ENCODE measurements at regions not wholly inside any gene's neighbourhood (a gene's known extent, or its start where the extent isn't known, plus 50 kb on each side); places are given as distances from the start of the nearest gene placed in this dataset.

- no peak for TF ChIP-seq CTCF (IDR thresholded peaks at IDR 0.05; ENCODE audit: insufficient read depth, low read length, poor library complexity, severe bottlenecking)
- no peak for TF ChIP-seq EZH2phosphoT487 (conservative IDR thresholded peaks at IDR 0.05; ENCODE audit: low read length)
Measured at GRCh38 chr5:167934551-167934971, 356.9 kb upstream of the WWC1 start.

Data from SU-DHL-6 (cell line).